GM19395 (cell line): ENCODE measurements at regions not wholly inside any gene's neighbourhood (a gene's known extent, or its start where the extent isn't known, plus 50 kb on each side); places are given as distances from the start of the nearest gene placed in this dataset.
"Not testable (repeated sequence)": the region's sequence is repeated elsewhere in the genome, so short reads cannot be mapped to it uniquely, and the experiment has no call there.

Source experiments
- ATAC-seq: cut with Tn5 transposase; IDR thresholded peaks from one replicate; pipeline ENCODE4 v1.9.1; 2021; ENCODE audit warnings: mild to moderate bottlenecking, moderate library complexity; ENCODE audit not compliant: unreplicated experiment

DNA sequence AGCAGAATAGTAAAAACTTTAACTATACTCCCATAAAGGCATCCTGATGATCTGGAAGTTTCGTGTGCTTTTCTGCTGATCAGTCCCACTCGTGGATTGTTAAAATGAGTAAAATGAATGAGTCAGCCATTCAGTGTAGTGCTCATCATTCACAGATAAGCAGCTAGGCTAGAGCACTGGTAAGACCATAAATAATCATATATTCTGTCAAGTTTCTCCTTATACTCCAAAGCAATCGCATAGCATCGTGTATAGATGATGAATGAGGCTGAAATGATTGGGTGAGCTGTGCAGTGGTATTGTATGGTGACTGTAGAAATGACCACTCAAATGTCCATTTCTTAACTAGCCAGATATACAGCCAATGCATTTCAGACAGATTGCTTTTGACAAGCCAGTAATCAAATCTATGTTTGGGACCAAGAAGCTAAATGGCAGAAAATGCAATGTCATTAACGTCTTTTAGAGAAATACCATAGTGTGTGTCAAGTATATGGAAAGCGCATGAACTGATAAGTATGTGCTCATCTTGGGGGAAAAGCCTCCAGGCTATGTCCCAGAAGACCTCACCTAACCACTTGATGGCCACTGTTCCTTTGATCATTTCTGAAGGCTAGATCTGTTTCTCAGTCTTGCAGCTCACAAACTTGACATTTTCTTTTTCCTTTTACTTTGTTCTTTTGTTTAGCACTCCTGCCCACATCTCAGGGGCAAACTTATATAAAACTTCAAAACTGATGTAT is 227.2 kb upstream of the FAM3C start:
- no peak for ATAC-seq

DNA sequence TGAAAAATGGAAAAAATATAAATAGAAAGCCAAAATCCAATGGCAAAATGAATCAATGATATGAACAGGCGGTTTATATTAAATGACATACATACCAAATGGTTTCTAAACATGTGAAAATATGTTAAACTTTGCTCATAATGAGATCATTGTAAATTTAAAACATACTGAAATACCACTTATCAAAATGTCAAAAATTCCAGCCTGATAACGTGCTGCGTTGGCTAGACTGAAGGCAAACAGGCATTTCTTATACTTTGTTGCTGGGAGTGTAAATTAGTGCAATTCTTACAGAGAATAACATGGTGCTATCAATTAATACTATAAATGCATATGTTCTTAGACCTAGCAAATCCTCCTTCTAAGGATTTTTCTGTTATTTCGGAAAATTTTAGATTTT is 225.8 kb upstream of the FAM3C start:
- ATAC-seq, result no peak

DNA sequence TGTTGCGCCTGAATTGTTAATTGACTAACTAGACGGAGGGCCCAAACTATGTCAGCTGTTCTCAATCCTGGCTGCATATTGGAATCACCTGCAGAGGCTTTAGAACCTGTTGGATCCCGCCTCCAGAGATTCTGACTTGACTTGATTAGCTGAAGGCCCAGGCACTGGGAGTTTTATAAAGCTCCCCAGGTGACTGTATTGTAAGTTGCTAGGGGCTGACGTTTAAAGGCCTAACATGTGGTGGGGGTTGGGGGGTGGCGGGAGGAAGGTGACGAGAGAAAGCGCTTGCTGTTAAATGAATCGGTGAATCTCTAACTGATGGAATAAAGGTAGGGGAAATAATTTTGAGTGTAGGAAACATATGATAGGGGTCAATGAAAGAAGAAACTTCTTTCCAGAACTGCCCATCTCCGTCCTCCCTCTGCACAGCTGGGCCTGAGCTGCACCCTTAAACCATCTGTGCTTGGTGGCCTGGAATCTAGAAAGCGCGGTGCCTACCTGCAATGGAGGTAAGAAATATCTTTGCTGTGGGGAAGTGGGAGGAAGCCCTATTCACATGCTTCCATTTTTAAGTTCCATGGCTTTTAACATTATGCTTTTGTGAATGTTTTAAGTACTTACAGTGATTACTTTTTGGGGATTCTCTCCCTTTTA is 225.0 kb upstream of the FAM3C start:
- ATAC-seq, result no peak

DNA sequence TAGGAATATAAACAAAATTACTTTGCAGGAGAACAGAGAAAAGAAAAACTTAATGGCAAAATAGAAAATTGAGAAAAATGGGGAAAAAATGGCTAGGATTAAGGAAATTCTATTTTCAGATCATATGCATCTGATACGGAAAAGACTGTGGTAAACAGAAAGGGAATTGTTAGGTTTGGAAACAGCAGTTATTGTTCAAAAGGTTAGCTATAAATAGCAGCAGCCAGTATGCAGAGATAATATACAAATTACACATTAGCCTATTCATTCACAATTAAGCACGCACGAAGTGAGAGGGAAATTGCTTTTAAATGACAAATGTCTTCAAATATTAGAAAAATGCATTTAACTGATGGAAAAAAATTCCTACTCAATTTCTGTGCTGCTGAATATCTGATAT is 224.1 kb upstream of the FAM3C start:
- no peak for ATAC-seq

DNA sequence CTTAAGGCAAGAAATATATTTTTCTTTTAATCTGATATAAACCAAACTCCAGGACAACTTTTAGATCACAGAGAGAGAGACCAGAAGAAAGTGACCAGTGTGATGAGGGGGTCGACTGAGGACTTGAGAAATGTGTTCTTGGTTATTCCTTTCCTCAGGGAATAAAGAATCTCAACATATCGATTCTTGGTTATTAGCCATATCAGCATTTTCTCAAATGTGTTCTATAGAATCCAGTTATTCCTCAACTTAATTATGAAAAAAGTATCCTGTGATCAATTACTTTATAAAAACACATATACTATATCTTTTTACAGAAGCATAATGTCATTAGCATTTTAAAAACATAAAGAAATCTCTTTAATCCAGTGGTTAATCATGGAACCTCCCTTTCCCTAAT is 222.1 kb upstream of the FAM3C start:
- no peak for ATAC-seq

DNA sequence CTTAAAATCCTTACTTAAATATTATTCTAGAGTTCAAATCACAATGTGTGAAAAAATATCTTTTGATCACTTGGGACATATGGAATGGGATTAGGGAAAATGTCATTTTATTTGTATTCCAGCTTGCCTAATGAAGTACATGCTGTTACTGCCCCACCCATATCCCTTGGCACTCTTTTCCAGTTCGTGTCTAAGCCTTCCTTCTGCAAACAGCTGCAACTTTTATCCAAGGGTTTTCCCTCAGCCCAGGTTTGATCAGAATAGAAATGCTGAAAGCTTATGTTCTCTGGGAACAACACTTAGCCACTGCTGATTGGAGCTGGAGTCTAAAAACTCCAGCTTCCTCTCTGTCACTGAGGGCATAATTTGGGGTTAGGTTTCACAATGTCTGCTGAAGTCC is 214.1 kb upstream of the FAM3C start:
- no peak for ATAC-seq

DNA sequence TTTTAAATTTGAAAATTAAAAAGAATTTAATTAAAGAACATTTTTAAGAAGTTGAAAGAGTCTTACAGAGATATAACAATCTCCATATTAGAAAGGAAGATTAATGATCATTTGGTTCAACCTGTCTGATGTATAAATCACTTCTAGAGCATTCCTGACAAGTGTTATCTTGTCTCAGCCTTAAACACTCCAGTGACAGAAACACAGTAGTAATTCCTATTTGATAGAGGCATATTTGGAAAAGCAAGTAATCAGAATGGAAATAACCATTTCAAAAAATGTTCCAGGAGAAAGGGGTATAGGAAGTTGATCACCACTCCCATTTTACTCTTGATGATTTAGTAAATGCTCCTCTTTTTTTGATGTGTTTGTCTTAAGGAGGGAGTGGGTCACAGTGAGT is 213.1 kb upstream of the FAM3C start:
- ATAC-seq, result no peak

DNA sequence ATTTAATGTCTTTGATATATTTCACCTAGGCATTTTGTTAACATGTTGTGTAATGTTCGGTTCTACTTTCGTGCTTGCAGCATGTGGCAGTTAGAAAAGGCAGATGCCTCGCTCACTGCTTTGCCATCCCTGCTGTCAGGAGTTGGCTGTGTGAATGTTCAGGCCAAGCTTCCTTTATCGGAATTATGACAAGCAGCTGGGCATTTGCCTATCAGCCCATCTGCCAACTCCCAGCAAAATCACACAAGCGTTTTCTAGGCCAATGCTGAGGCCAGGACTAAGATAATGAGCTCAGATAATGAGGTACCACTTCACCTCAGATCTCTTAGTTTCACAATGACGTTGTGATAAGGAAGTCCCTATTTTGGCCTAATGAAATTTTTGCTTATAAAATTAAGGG is 212.7 kb upstream of the FAM3C start:
- ATAC-seq, result no peak

DNA sequence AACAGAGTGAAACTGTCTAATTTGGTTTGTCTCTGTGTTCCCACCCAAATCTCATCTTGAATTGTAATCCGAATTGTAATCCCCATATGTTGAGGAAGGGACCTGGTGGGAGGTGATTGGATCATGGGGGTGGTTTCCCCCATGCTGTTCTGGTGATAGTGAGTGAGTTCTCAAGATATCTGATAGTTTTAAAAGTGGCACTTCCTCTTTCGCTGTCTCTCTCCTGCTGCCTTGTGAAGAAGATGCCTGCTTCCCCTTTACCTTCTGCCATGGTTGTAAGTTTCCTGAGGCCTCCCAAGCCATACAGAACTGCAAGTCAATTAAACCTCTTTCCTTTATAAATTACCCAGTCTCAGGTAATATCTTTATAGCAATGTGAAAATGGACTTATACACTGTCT is 212.1 kb upstream of the FAM3C start:
- ATAC-seq, result not testable (repeated sequence)

DNA sequence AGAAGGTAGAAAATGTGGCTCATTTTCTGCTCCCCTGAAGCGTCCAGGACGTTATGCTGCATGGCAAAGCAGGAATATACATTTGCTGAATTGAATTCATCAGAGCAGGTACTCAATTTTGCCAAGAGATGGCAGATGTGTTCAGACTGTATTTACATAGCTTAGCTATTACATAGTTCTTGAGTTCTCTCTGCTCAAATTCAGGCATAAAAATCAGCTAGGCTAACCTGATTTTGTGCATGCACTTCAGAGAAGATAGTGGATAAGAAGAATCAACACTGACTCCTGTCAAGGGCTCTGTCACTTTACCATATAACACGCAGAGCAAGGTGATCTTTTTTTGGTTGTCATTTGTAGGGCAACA is 209.2 kb upstream of the FAM3C start:
- ATAC-seq, result no peak

DNA sequence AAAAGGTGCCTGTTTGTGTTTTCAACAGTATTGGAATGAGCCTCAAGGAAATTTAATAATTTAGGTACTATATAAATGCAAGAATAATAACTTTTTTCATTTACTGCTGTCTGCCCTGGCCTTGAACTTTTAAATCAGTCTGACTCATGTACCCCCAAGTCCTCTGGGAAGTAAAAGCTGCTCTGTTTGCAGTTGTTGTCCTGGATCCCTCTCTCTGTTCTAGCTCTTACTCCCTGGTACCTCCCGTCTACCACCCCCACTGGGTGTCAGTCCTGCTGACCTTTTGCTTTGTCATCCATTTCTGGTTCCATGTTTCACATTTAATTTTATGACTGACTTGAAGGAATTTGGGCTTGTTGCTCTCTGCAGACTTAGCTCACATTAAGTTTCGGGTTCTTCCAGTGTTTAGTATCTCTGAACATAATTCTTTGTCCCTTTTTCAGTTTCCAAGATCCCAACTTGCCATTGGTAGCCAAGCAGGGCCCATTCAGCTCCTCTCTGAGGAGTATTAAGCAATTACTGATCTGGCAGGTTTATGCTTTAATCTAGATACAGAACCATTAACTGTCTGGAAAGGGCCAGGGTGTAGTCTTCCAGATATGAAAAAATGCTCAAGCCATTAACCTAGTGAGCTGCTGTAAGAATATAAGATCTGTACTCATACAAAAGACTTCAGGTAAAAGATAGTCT is 208.7 kb upstream of the FAM3C start:
- ATAC-seq, result no peak

DNA sequence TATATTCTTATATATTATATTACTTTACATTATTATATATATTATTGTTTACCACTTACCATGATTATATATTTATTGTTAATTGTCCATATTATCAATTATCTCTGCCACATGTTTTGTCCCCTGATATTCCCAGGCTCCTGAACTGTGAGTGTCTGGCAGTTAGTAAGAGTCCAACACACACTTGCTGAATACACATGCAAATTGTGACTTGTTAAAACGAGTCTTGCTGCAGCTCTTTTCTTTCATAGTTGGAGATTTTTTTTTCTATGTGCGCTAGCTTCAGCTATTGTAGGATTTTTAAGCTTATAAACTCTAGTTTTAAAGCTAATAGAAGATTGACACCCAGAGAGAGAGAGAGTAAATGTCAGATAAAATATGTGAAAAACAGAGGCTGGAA is 207.8 kb upstream of the FAM3C start:
- no peak for ATAC-seq

DNA sequence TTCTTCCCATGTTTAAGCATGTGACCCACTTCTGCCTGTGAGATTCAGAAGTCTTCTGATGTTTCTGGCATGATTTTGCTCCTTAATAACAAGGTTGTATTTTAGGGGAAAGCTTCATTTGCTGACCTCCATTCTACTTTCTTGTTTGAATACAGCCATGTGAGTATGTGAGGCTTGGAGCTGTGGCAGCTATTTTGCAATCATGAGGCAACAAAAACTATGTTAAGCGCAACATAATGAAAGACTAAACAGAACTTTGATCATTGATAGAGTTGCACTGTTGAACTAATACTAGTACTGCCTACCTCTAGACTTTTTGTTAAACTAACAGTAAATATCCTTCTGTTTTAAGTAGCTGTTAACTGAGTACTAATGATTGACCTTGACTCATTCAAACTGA is 203.8 kb upstream of the FAM3C start:
- ATAC-seq, result no peak

DNA sequence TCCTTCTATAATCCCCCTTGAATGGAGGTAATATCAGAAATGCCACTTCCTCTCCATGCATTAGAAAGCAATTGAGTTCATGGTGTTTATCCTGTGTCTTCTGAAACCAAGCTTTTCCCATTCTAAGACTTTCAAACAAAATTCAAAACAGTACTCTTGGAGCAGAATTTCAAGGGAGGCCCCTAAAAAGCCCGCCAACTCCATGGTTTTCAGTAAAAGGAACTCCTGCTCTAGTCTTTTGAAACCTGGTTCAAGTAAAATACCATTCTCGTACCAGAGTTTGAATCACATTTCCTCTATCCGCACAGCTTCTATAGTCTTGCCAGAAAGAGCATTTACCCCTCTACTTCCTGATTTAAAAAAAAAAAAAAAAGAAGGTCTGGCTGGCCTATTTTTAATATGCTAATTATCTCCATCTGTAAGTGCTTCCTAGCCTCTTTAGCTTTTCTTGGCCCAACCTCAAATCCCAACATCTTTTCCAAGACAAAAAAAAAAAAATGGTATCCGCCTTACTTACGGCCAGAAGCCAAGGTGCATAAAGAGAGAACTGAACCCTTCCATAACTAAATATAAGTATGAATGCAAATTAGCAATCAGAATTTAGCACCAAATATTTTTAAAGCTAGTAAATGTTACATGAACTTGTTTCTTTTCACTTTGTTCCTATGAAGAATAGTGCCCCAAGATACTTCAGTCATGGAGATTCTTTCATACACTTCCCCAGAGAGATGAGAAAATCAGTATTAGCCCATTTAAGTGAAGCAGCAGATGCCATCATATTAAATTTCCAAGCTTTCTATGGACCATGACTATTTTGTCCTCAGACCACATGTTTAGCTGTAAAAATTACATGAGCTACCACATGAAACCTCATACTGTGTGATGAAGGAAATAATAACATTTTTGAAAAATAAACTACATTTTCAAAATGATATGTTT is 199.9 kb upstream of the FAM3C start:
- no peak for ATAC-seq

DNA sequence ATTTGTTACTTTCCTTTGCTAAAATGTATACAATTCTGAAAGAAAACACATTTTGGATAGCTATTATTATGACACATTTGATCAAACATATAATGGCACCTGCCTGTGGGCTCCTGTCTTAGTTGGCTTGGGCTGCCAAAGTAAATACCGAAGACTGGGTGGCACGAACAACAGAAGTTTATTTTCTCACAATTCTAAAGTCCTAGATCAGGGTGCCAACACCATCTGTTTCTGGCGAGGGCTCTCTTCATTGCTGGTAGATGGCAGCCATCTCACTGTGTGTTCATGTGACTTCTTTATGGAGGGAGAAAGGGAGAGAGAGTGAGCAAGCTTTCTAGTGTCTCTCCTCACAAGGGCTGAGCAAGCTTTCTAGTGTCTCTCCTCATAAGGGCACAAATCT is 195.8 kb upstream of the FAM3C start:
- no peak for ATAC-seq

DNA sequence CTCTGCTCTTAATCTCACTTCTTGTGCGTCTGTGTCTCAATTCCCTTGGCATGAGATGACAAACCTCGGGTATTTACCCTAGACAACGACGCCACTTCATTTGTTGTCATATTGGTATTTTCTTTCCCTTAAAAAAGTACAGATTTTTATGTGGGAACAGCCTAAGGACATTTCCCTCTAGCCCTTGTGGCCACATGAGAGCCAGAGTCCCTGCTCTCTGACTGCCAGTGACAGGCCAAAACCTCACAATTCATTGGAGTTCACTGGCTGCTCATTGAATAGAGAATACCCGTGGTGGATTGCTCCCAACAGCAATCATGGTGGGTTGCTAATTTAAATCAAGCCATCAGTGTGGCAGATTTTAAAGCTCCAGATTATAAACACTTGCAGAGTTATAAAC is 191.3 kb upstream of the FAM3C start:
- no peak for ATAC-seq

DNA sequence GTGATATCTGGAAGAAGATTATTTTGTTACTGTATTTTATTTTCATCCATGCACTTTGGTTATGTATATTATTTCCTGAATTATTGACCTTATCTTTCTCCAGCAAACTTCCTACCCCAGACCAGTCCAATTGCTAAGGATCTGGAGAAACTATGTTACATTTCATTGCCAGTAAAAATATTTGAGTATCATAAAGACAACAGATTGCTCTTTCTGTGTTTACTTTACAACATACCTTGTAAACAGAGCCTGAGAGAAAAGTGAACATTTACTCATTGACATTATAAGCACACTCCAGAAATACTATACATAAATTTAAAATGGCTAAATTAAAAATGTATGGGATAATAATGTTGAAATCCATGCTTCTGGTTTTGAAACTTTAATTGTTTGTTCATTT is 186.2 kb upstream of the FAM3C start:
- no peak for ATAC-seq

DNA sequence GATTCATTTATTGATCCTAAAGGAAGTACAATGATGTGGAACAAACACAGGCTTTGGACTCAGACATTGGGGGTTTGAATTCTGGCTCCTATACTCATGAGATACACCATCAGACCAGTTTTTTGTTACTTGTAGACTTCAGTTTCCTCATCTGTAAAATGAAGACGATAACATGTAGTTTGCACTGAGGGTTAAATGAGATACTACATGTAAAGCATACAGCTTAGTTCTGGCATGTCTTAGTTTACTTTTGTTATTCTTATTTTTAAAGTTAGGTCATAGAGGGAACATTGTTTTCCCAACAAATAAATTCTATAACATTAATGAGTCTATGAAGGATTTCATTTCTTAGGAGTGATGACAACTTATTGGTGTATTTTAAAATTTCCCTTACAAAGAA is 183.5 kb upstream of the FAM3C start:
- ATAC-seq, result no peak

DNA sequence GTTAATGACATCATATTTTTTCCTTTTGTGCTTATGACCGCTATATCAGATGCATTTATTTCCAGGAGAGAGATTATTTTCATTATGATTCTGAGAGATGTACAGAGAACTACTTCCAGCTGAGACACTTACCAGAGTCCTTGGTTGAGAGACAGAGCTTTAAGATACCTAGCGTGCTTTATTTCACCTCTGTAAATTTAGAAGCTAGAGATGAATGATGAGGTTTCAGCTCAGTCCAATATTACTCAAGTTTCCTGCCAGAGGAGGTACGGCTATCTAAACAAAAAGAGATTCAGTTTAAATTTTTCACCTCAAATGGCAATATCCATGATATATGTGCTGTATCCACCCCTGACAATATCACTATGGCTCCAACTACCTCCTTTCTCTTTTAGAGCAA is 182.6 kb upstream of the FAM3C start:
- no peak for ATAC-seq

DNA sequence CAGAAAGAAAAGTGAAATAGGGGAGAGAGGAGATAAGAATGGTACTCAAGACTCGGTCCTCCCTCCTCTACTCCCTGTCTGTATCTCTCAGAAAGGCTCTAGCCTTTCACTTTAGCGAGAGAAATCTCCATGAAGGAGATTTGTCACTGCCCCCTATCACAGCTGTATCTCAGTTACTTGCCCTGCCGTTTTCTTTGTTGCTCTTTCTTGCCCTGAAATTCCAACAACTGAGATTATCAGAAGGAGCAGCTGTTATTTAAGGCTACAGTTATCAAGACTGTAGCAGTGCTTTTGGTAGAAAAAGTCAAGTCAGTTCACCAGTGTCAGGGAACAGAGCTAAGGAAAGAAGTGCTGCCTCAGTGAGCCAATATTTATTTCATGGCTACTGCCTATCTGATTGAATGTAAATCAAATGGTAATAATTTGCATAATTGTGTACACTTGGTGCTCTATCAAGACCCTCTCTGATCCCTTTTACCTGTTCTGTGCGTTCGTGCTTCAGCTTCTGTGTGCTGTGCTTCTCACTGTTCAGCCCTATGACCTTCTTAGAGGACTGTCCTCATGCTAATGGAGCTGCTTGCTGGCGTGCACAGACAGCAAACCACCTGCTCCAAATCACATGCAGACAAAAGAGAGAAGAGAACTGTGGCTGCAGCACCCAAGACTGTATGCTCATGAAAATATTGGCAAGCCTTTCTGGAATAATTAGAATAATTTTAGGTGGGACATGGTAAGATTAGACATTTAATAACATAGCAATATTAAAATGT is 180.2 kb upstream of the FAM3C start:
- no peak for ATAC-seq
